B cell (primary cell): ENCODE measurements at regions not wholly inside any gene's neighbourhood (a gene's known extent, or its start where the extent isn't known, plus 50 kb on each side); places are given as distances from the start of the nearest gene placed in this dataset.

Source experiments
- ATAC-seq: fragments of 200-7000 bp; cut with Tn5 transposase; one replicate; pipeline ENCODE4 v1.10.0; 2021; ENCODE audit warnings: low read depth, mild to moderate bottlenecking, moderate number of reproducible peaks, moderate library complexity
- CTCF ChIA-PET: fragments of 350-600 bp; sonication (Branson Sonifier 250); formaldehyde crosslinking; loops from one replicate; lab custom pipeline; 2021; ENCODE audit warnings: antibody characterized with exemption, inconsistent platforms; lab: Charles Lee
- POLR2A ChIA-PET: fragments of 350-600 bp; sonication (Branson Sonifier 250); formaldehyde crosslinking; loops from one replicate; lab custom pipeline; 2021; ENCODE audit warnings: antibody characterized with exemption; lab: Charles Lee
- DNase-seq: peaks from one replicate; pipeline ENCODE4 v3.0.0; 2013
- H2AFZ ChIP-seq: 2 replicates; pipeline ENCODE4 v1.6.1; 2012; ENCODE audit warnings: mild to moderate bottlenecking, low read depth, low read length; ENCODE audit not compliant: insufficient read depth, poor library complexity, severe bottlenecking
- H3K27ac ChIP-seq, 2 donors: 1 replicate in 1 of 2; 2 replicates in 1 of 2; pipeline ENCODE4 v1.5.1; 2012 to 2013; ENCODE audit warnings: low read length in 2 of 2, mild to moderate bottlenecking in 2 of 2, moderate library complexity in 1 of 2
- H3K27me3 ChIP-seq, 4 experiments: fragments of 200-600 bp in 1 of 4; sonication (generic) in 1 of 4; replicated peaks in 1 of 4; 1 replicate in 2 of 4; 2 replicates in 2 of 4; pipeline versions ENCODE4 v1.6.1 to v1.7.0; 2013 to 2016; ENCODE audit warnings: low read length in 3 of 4, mild to moderate bottlenecking in 2 of 4, mixed read lengths in 1 of 4, moderate library complexity in 1 of 4; ENCODE audit not compliant: insufficient read depth in 4 of 4, control insufficient read depth in 3 of 4; ENCODE audit errors: control extremely low read depth in 1 of 4
- H3K36me3 ChIP-seq, 2 experiments: replicated peaks in 1 of 2; 1 replicate in 1 of 2; 2 replicates in 1 of 2; pipeline versions ENCODE4 v1.6.1 to v1.7.1; 2013; ENCODE audit warnings: low read length in 1 of 2; ENCODE audit not compliant: insufficient read depth in 2 of 2, control insufficient read depth in 1 of 2; ENCODE audit errors: control extremely low read depth in 1 of 2, extremely low read depth in 1 of 2
- H3K4me1 ChIP-seq, 2 donors: fragments of 200-600 bp in 1 of 2; sonication (generic) in 1 of 2; 1 replicate in 1 of 2; 2 replicates in 1 of 2; pipeline versions ENCODE4 v1.5.1 to v1.6.1; 2013 to 2017; ENCODE audit warnings: low read length in 2 of 2; ENCODE audit not compliant: control insufficient read depth in 2 of 2, insufficient read depth in 2 of 2
- H3K4me2 ChIP-seq: replicated peaks from 2 replicates; pipeline ENCODE3; 2012; ENCODE audit warnings: mild to moderate bottlenecking, low read depth, low read length; ENCODE audit not compliant: poor library complexity, severe bottlenecking
- H3K4me3 ChIP-seq, 5 experiments: fragments of 200-600 bp in 1 of 5; sonication (generic) in 1 of 5; 1 replicate in 3 of 5; 2 replicates in 2 of 5; pipeline versions ENCODE4 v1.5.1 to v1.7.0; 2011 to 2016; ENCODE audit warnings: low read length in 4 of 5, mild to moderate bottlenecking in 4 of 5, low read depth in 2 of 5, control low read depth in 1 of 5, moderate library complexity in 1 of 5; ENCODE audit not compliant: insufficient read depth in 1 of 5; ENCODE audit errors: control extremely low read depth in 1 of 5, extremely low read depth in 1 of 5
- H3K79me2 ChIP-seq: fragments of 200-600 bp; sonication (generic); one replicate; pipeline ENCODE4 v1.6.0; 2016; ENCODE audit warnings: low read length; ENCODE audit not compliant: control insufficient read depth, insufficient read depth
- H3K9ac ChIP-seq: fragments of 200-600 bp; sonication (generic); 2 replicates; pipeline ENCODE4 v1.6.1; 2017; ENCODE audit warnings: mild to moderate bottlenecking, low read length, moderate library complexity
- H3K9me3 ChIP-seq, 3 donors: one replicate each; pipeline versions ENCODE4 v1.6.1 to v1.7.1; 2013; ENCODE audit warnings: low read length in 2 of 3; ENCODE audit not compliant: control insufficient read depth in 2 of 3, insufficient read depth in 1 of 3; ENCODE audit errors: control extremely low read depth in 1 of 3
- H4K20me1 ChIP-seq: 2 replicates; pipeline ENCODE4 v1.6.0; 2012; ENCODE audit warnings: mild to moderate bottlenecking, low read length; ENCODE audit not compliant: insufficient read depth, control insufficient read depth, poor library complexity, severe bottlenecking
- H3K27ac Mint-ChIP-seq: one replicate; pipeline ENCODE4 v1.8.0; 2021; ENCODE audit warnings: mixed read lengths
- H3K27me3 Mint-ChIP-seq: one replicate; pipeline ENCODE4 v1.8.0; 2021; ENCODE audit warnings: mixed read lengths
- H3K4me1 Mint-ChIP-seq: one replicate; pipeline ENCODE4 v1.8.0; 2021; ENCODE audit warnings: mixed read lengths
- H3K4me3 Mint-ChIP-seq: one replicate; pipeline ENCODE4 v1.8.0; 2021; ENCODE audit warnings: mixed read lengths
- H3K9me3 Mint-ChIP-seq: one replicate; pipeline ENCODE4 v1.8.0; 2022; ENCODE audit warnings: mixed read lengths; ENCODE audit not compliant: insufficient read depth
- EZH2 ChIP-seq: IDR thresholded peaks from 2 replicates; pipeline ENCODE4 v1.6.1; 2012; ENCODE audit warnings: borderline replicate concordance, low read depth, mild to moderate bottlenecking, moderate library complexity, low read length; ENCODE audit not compliant: insufficient read depth, poor library complexity, severe bottlenecking
- WGBS: methylation state at CpG from one replicate; pipeline ENCODE4 v1.1.5; 2013; ENCODE audit warnings: missing lambda C conversion rate; ENCODE audit not compliant: insufficient coverage; 5-methylcytosine and 5-hydroxymethylcytosine counted together
- intact Hi-C: fragments of 100-400 bp; cut with micrococcal nuclease; formaldehyde crosslinking; loops from one replicate; pipeline ENCODE4 v1.10.0; 2022
- TF ChIP-seq, protein P1 (sequence below): fragments of 200-600 bp; IDR thresholded peaks from one replicate; pipeline ENCODE4 v1.8.0; 2022; ENCODE audit warnings: antibody characterized with exemption, mild to moderate bottlenecking

DNA sequence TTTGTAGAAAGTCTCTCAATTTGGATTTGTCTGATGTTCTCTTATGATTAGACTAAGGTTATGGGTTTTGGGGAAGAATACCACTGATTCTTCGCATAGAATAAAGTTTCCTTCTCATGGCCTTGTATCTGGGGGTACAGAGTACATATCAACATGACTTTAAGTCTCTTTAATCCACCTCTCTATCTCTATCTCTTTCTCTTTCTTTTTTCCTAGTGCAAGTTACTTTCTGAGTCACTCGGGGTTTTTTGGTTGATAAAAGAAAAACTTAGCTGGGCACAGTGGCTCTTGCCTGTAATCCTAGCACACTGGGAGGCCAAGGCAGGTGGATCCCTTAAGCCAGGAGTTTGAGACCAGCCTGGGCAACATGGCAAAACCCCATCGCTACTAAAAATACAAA is 100.1 kb upstream of the MAP4K3 start:
- WGBS, result 67% methylated on average over 1 of the region's 3 CpGs
- Histone ChIP-seq H3K27me3 (peaks cover 0 to 3% (median 0%) of the 10 kb centered on the region in 4 experiments), H2AFZ (no peak overlapping the region), H3K4me3 (no peak overlapping the region), H3K79me2 (no peaks in the 10 kb centered on the region), H3K27ac (no peak overlapping the region), H3K36me3 (no peaks in the 10 kb centered on the region), H3K9ac (no peak overlapping the region), H3K4me1 (no peaks in the 10 kb centered on the region), H4K20me1 (no peaks in the 10 kb centered on the region), H3K9me3 (peaks cover 0 to 3% (median 0%) of the 10 kb centered on the region in 3 donors), H3K4me2 (no peak overlapping the region)
- no peak for ATAC-seq
- DNase-seq, result no peak
- no peak overlapping the region for H3K27ac Mint-ChIP-seq
- H3K27me3 Mint-ChIP-seq, result peaks cover 8% of the 10 kb centered on the region
- no peaks in the 10 kb centered on the region for H3K9me3 Mint-ChIP-seq
- no peak overlapping the region for H3K4me3 Mint-ChIP-seq
- H3K4me1 Mint-ChIP-seq, result peaks cover 2% of the 10 kb centered on the region
- no peak for TF ChIP-seq EZH2
- TF ChIP-seq, protein P1, sequence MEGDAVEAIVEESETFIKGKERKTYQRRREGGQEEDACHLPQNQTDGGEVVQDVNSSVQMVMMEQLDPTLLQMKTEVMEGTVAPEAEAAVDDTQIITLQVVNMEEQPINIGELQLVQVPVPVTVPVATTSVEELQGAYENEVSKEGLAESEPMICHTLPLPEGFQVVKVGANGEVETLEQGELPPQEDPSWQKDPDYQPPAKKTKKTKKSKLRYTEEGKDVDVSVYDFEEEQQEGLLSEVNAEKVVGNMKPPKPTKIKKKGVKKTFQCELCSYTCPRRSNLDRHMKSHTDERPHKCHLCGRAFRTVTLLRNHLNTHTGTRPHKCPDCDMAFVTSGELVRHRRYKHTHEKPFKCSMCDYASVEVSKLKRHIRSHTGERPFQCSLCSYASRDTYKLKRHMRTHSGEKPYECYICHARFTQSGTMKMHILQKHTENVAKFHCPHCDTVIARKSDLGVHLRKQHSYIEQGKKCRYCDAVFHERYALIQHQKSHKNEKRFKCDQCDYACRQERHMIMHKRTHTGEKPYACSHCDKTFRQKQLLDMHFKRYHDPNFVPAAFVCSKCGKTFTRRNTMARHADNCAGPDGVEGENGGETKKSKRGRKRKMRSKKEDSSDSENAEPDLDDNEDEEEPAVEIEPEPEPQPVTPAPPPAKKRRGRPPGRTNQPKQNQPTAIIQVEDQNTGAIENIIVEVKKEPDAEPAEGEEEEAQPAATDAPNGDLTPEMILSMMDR, result no peak
- POLR2A ChIA-PET, result no interaction called here
- CTCF ChIA-PET, result interaction anchor here (0.7 kb wide), 1 partner anchor 154 kb away, joined by 3 read pairs; no protein-coding TSS in a partner anchor
- intact Hi-C loops, result no loop called here

DNA sequence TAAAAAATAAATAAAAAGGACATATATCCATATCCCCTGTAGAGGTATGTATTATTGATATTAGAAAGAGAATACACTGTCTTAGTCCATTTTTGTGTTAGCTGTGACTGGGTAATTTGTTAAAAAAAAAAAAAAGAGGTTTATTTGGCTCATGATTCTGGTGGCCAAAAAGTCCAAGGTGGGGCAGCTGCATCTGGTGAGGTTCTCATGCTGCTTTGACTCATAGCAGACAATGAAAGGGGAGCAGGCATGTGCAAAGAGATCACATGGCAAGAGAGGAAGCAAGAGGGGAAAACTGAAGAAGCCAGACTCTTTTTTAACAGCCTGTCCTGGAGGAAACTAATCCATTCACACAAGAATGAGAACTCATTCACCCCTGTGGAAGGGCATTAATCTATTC is 101.6 kb upstream of the MAP4K3 start:
- H4K20me1 ChIP-seq, result no peaks in the 10 kb centered on the region
- H3K27me3 ChIP-seq, result peaks cover 0 to 3% (median 0%) of the 10 kb centered on the region in 4 experiments
- no peak overlapping the region for H3K27ac ChIP-seq
- no peaks in the 10 kb centered on the region for H3K36me3 ChIP-seq
- ATAC-seq, result no peak
- Mint-ChIP-seq H3K9me3 (no peaks in the 10 kb centered on the region), H3K4me1 (no peaks in the 10 kb centered on the region), H3K27ac (no peak overlapping the region), H3K4me3 (no peak overlapping the region), H3K27me3 (peaks cover 6% of the 10 kb centered on the region)
- H3K4me3 ChIP-seq, result no peak overlapping the region
- H3K9ac ChIP-seq, result no peak overlapping the region
- peaks cover 0 to 3% (median 0%) of the 10 kb centered on the region in 3 donors for H3K9me3 ChIP-seq
- TF ChIP-seq EZH2, result no peak
- TF ChIP-seq, protein P1, result no peak
- POLR2A ChIA-PET, result no interaction called here
- no peaks in the 10 kb centered on the region for H3K79me2 ChIP-seq
- no peak overlapping the region for H3K4me2 ChIP-seq
- H3K4me1 ChIP-seq, result no peaks in the 10 kb centered on the region
- CTCF ChIA-PET, result no interaction called here
- H2AFZ ChIP-seq, result no peak overlapping the region
- DNase-seq, result no peak
- intact Hi-C loops, result no loop called here
